KOPT-K1 (cell line): ENCODE measurements at regions not wholly inside any gene's neighbourhood (a gene's known extent, or its start where the extent isn't known, plus 50 kb on each side); places are given as distances from the start of the nearest gene placed in this dataset.
A peak's percentile ranks its signal among the peaks of the same experiment; 100 is the strongest.

Source experiments
- H3K27ac ChIP-seq: fragments of 200-600 bp; sonication (generic); 2 replicates; pipeline ENCODE4 v1.5.1; 2016; ENCODE audit warnings: antibody characterized with exemption, mild to moderate bottlenecking, low read depth, low read length; ENCODE audit not compliant: poor library complexity, severe bottlenecking
- H3K36me3 ChIP-seq: fragments of 200-600 bp; sonication (generic); 2 replicates; pipeline ENCODE4 v1.5.1; 2017; ENCODE audit warnings: antibody characterized with exemption, mild to moderate bottlenecking, low read length, moderate library complexity; ENCODE audit not compliant: insufficient read depth
- H3K9me3 ChIP-seq: fragments of 200-600 bp; sonication (generic); 2 replicates; pipeline ENCODE4 v1.5.1; 2017; ENCODE audit warnings: antibody characterized with exemption, low read length, mild to moderate bottlenecking; ENCODE audit not compliant: insufficient read depth, poor library complexity, severe bottlenecking

GRCh38 chr13:69410761-69411160, 696.9 kb upstream of the ATXN8OS start:
- Histone ChIP-seq H3K27ac (no peak overlapping the region), H3K9me3 (no peaks in the 10 kb centered on the region), H3K36me3 (no peaks in the 10 kb centered on the region)

- H3K9me3 ChIP-seq = no peaks in the 10 kb centered on the region
- no peak overlapping the region for H3K27ac ChIP-seq
- no peaks in the 10 kb centered on the region for H3K36me3 ChIP-seq
Measured at GRCh38 chr13:69391756-69392155, 715.9 kb upstream of the ATXN8OS start.

DNA sequence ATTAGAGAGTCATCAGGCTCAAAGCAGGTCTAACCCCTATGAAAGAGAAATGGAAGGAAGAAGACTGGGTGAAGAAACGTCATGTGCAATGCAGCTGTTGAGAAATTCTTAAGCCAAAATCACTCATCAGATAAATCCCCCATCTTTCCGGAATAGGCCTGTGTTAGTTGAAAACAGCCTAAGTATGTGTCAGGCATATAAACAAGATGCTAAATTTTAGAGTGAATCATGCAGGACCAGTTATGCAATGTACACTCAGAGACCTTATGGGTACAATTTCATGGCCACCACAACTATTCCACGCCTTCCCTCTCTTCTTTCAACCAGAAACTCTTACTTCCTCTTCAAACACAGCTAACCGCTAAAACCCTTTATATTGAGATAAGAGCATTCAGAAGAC, 717.7 kb upstream of the ATXN8OS start:
- no peaks in the 10 kb centered on the region for H3K36me3 ChIP-seq
- no peaks in the 10 kb centered on the region for H3K9me3 ChIP-seq
- no peak overlapping the region for H3K27ac ChIP-seq

GRCh38 chr13:69373747-69374425, 733.7 kb upstream of the ATXN8OS start:
- Histone ChIP-seq H3K9me3 (peaks cover 7% of the 10 kb centered on the region), H3K27ac (no peak overlapping the region), H3K36me3 (no peaks in the 10 kb centered on the region)

DNA sequence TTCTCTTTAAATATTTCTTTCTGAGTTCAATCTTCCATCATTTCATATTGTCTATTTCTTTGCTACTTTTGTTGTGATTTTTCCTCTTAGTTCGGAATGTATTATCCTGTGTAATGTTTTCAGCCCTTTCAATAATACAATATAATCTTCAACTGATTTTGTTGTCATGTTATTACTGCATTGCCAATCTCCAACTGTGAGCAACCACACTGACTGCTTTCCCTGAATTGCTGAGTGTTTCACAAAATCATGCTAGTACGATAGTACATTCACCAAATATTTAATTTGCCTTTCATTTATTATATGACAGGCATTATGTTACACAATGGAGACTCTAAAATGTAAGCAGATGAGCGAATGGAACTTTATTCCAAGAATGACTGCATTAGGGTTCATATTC, 744.3 kb upstream of the ATXN8OS start:
- no peaks in the 10 kb centered on the region for H3K9me3 ChIP-seq
- no peaks in the 10 kb centered on the region for H3K36me3 ChIP-seq
- no peak overlapping the region for H3K27ac ChIP-seq

- Histone ChIP-seq H3K36me3 (no peaks in the 10 kb centered on the region), H3K9me3 (no peaks in the 10 kb centered on the region), H3K27ac (no peak overlapping the region)
Measured at GRCh38 chr13:69331245-69331644, 776.4 kb upstream of the ATXN8OS start.

DNA sequence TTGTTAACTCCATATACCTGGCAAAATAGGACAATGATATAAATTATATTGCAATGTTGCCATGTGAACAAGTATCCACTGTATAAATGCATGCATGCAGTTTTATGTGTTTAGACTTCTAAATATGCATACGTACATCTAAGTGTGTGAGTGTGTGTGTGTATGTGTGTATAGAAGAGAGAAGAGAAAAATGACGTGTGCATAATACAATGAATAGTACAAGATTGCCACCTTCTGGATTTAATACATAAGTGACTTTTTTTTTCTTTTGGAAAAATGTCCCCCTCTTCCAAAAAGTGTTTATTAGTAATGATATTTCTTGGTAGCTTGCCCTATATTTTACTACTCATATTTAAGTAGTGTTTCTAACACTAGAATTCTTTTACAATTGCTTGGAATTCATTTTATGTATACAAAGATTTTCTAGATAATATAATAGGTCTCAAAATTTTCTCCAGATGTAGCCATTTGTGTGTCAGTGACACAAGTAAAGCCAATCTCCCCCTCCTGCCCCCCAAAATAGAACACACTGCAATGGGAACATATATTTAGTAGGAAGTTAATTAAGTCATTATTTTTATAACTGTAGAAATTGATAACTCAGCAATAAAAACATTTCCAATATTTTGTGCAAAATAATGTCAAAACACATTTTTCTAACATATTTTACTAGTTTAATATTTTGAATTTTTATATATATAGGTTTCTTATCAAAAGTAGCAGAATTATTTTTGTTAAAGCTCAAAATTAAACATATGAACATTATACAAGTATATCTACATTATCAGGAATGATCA, 783.3 kb upstream of the ATXN8OS start:
- H3K27ac ChIP-seq = no peak overlapping the region
- H3K36me3 ChIP-seq = no peaks in the 10 kb centered on the region
- H3K9me3 ChIP-seq = no peaks in the 10 kb centered on the region

DNA sequence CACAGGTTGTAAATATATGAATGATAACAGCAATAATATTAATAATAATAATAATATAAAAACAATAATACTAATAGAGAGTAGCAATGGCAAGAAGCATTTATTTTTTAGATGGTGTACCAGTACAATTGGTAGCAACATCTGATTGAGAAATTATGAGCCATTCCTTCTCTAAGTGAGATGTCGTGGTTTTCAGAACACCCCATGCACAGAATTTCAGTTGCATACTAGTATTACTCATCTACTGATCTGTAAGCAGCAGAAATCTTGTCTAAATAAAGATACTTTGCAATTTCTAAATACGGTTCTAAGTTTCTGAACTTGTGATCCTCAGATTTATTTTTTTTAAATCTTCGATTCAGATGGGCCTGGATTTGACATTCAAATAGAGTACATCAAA, 788.0 kb upstream of the ATXN8OS start:
- Histone ChIP-seq H3K36me3 (no peaks in the 10 kb centered on the region), H3K9me3 (no peaks in the 10 kb centered on the region), H3K27ac (no peak overlapping the region)

- Histone ChIP-seq H3K27ac (no peak overlapping the region), H3K36me3 (no peaks in the 10 kb centered on the region), H3K9me3 (no peaks in the 10 kb centered on the region)
Measured at GRCh38 chr13:69315039-69315438, 792.6 kb upstream of the ATXN8OS start.

DNA sequence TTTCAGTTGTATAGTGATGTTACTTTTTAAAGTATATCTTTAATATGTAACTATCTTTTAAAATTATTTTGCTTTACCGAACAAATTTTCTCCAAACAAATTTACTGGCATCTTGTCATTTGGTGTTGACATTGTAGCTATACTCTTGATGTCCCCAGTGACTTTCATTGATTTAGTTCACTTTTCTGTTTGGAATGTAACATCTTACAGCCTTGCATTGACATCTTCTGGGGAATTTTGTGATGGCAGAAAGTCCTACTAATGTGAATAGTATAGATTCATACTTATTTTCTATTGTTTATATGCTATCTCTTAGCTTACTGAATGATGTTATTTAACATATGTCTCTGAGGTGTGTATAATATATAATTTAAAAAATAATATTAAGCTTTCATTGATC, 800.9 kb upstream of the ATXN8OS start:
- Histone ChIP-seq H3K36me3 (no peaks in the 10 kb centered on the region), H3K9me3 (no peaks in the 10 kb centered on the region), H3K27ac (no peak overlapping the region)

DNA sequence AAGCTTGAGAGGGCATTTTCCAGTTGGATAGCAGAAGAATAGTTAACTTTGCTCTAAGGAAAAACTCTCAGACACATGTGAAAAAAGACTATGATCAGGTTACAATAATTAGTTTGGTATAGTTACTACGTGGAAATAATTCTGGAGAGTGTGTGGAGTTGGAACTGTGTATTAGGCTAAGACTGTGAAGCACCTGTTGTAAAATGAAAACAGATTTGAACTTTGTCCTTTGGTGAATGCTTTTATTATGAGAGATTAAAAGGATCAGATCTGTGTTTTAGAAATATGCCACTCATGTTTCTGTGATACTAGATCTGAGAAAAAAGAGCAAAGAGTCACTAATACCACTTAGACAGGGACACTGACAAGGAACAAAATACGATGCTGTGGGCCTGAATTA, 807.5 kb upstream of the ATXN8OS start:
- no peaks in the 10 kb centered on the region for H3K9me3 ChIP-seq
- no peak overlapping the region for H3K27ac ChIP-seq
- H3K36me3 ChIP-seq = no peaks in the 10 kb centered on the region

- Histone ChIP-seq H3K27ac (peak overlapping the region; percentile 9), H3K36me3 (no peaks in the 10 kb centered on the region)
Measured at GRCh38 chr13:69296130-69296529, 811.5 kb upstream of the ATXN8OS start.

GRCh38 chr13:69292789-69293425, 814.7 kb upstream of the ATXN8OS start:
- Histone ChIP-seq H3K9me3 (no peaks in the 10 kb centered on the region), H3K36me3 (no peaks in the 10 kb centered on the region), H3K27ac (peak overlapping the region; percentile 54)

More at GRCh38 chr13:69296130-69296529, 811.5 kb upstream of the ATXN8OS start:
- no peaks in the 10 kb centered on the region for H3K9me3 ChIP-seq

DNA sequence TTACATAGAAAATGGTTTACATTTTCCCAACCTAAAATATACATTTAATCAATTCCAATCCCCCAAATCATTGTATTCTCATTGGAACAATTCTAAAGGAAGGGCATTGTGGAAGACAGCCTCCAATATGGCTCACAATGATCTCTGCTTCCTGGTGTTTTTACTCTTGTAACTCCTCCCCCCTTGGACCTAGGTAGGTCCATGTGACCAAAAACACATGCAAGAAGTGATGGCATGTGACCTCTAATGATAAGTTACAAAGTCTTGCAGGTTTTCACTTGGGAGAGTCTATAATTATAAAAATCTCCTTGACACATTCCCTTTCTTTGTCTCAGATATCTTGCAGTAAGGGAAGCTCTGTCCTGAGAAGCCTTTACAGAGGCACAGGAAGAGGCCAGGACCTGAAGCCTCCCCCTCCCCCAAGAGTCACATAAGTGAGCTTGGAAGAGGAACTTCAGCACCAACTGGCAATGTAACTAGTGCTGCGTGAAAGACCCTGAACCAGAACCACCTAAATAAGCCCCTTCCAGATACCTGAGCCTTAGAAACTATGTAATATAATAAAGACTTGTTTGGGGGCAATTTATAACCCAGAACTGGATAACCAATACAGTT, 816.2 kb upstream of the ATXN8OS start:
- H3K27ac ChIP-seq = peak overlapping the region; percentile 29
- no peaks in the 10 kb centered on the region for H3K9me3 ChIP-seq
- no peaks in the 10 kb centered on the region for H3K36me3 ChIP-seq

DNA sequence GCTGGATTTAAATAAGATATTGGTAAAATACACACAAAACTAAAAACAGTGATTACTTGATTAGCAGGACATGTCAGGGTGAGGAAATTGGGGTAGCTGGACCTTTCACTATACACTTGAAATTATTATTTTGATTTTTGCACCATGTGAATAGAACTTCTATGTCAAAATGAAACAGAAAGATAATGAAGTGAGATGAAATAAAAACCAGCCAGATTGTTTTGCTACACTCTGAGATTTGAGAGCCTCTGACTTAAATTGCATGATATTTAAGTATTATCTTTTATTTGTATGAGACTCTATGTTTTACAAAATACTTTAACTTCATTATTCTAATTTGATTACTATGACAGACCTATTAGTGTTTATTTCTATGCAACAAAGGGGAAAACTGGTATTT, 819.6 kb upstream of the ATXN8OS start:
- Histone ChIP-seq H3K9me3 (no peaks in the 10 kb centered on the region), H3K36me3 (no peaks in the 10 kb centered on the region), H3K27ac (peak overlapping the region; percentile 69)
